Neural progenitor cell (in vitro differentiated cells): ENCODE measurements at regions not wholly inside any gene's neighbourhood (a gene's known extent, or its start where the extent isn't known, plus 50 kb on each side); places are given as distances from the start of the nearest gene placed in this dataset.

Experiments used
- DNase-seq: peaks from one replicate; pipeline ENCODE4 v3.0.0-alpha.2; 2016; ENCODE audit warnings: low spot score
- H2AFZ ChIP-seq: fragments of 200-600 bp; sonication (generic); replicated peaks from 2 replicates; pipeline ENCODE4 v1.6.1; 2016; ENCODE audit warnings: antibody characterized with exemption
- H3F3A ChIP-seq: fragments of 200-600 bp; sonication (generic); 2 replicates; pipeline ENCODE4 v1.6.1; 2016; ENCODE audit warnings: antibody characterized with exemption, low read depth
- H3K27ac ChIP-seq: fragments of 200-600 bp; sonication (generic); 2 replicates; pipeline ENCODE4 v1.5.1; 2016; ENCODE audit warnings: mild to moderate bottlenecking
- H3K27me3 ChIP-seq: fragments of 200-600 bp; sonication (generic); 2 replicates; pipeline ENCODE4 v1.6.1; 2016; ENCODE audit warnings: mild to moderate bottlenecking, moderate library complexity
- H3K36me3 ChIP-seq: fragments of 200-600 bp; sonication (generic); 2 replicates; pipeline ENCODE4 v1.5.1; 2016
- H3K4me1 ChIP-seq: fragments of 200-600 bp; sonication (generic); 2 replicates; pipeline ENCODE4 v1.6.1; 2016; ENCODE audit warnings: mixed run types
- H3K4me2 ChIP-seq: fragments of 200-600 bp; sonication (generic); 2 replicates; pipeline ENCODE4 v1.6.1; 2016
- H3K4me3 ChIP-seq: fragments of 200-600 bp; sonication (generic); 2 replicates; pipeline ENCODE4 v1.5.1; 2016
- H3K79me2 ChIP-seq: fragments of 200-600 bp; sonication (generic); 2 replicates; pipeline ENCODE4 v1.6.1; 2016; ENCODE audit warnings: low read depth
- H3K9ac ChIP-seq: fragments of 200-600 bp; sonication (generic); 2 replicates; pipeline ENCODE4 v1.6.1; 2016
- H3K9me3 ChIP-seq: fragments of 200-600 bp; sonication (generic); 2 replicates; pipeline ENCODE4 v1.5.1; 2016; ENCODE audit warnings: low read depth
- H4K20me1 ChIP-seq: fragments of 200-600 bp; sonication (generic); 2 replicates; pipeline ENCODE4 v1.6.1; 2016; ENCODE audit warnings: low read depth
- H3K27ac Mint-ChIP-seq: 3 replicates; pipeline ENCODE4 v1.8.0; 2021; ENCODE audit warnings: mixed read lengths
- H3K27me3 Mint-ChIP-seq: 2 replicates; pipeline ENCODE4 v1.8.0; 2022; ENCODE audit warnings: low read depth, mild to moderate bottlenecking, inconsistent platforms, moderate library complexity, mixed read lengths; ENCODE audit not compliant: insufficient read depth
- H3K36me3 Mint-ChIP-seq: 3 replicates; pipeline ENCODE4 v1.8.0; 2021; ENCODE audit warnings: mixed read lengths
- H3K4me1 Mint-ChIP-seq: 3 replicates; pipeline ENCODE4 v1.8.0; 2021; ENCODE audit warnings: mixed read lengths
- H3K4me3 Mint-ChIP-seq: 3 replicates; pipeline ENCODE4 v1.8.0; 2021; ENCODE audit warnings: mild to moderate bottlenecking, moderate library complexity, mixed read lengths
- H3K9me3 Mint-ChIP-seq: 3 replicates; pipeline ENCODE4 v1.8.0; 2020; ENCODE audit warnings: mixed read lengths
- CTCF ChIP-seq: fragments of 200-600 bp; sonication (generic); IDR thresholded peaks from 2 replicates; pipeline ENCODE4 v1.5.1; 2017; ENCODE audit warnings: antibody characterized with exemption, mild to moderate bottlenecking
- EZH2 ChIP-seq: fragments of 200-600 bp; sonication (generic); IDR thresholded peaks from 2 replicates; pipeline ENCODE4 v1.6.1; 2017; ENCODE audit warnings: antibody characterized with exemption, mild to moderate bottlenecking, moderate library complexity
- EZH2phosphoT487 ChIP-seq: fragments of 200-600 bp; sonication (generic); IDR thresholded peaks from 2 replicates; pipeline ENCODE4 v1.6.1; 2017; ENCODE audit warnings: antibody characterized with exemption

- Mint-ChIP-seq H3K36me3 (no peaks in the 10 kb centered on the region), H3K9me3 (no peaks in the 10 kb centered on the region), H3K4me3 (no peak overlapping the region), H3K4me1 (no peaks in the 10 kb centered on the region), H3K27me3 (no peaks in the 10 kb centered on the region), H3K27ac (no peak overlapping the region)
- no peaks in the 10 kb centered on the region for H3K36me3 ChIP-seq
- DNase-seq: no peak
- H4K20me1 ChIP-seq: no peaks in the 10 kb centered on the region
- H3K4me3 ChIP-seq: no peak overlapping the region
- no peak overlapping the region for H3K4me2 ChIP-seq
- no peaks in the 10 kb centered on the region for H3F3A ChIP-seq
- H2AFZ ChIP-seq: no peak overlapping the region
- no peaks in the 10 kb centered on the region for H3K79me2 ChIP-seq
- H3K27me3 ChIP-seq: no peaks in the 10 kb centered on the region
- no peaks in the 10 kb centered on the region for H3K4me1 ChIP-seq
- no peak for TF ChIP-seq CTCF
- TF ChIP-seq EZH2phosphoT487: no peak
- TF ChIP-seq EZH2: no peak
- no peaks in the 10 kb centered on the region for H3K9me3 ChIP-seq
- H3K27ac ChIP-seq: no peak overlapping the region
- no peak overlapping the region for H3K9ac ChIP-seq
These were observed 168.6 kb downstream of the POSTN start for GRCh38 chr13:37429976-37430375.

- DNase-seq: no peak
- Mint-ChIP-seq H3K9me3 (no peaks in the 10 kb centered on the region), H3K27me3 (no peaks in the 10 kb centered on the region), H3K27ac (no peak overlapping the region), H3K36me3 (no peaks in the 10 kb centered on the region), H3K4me1 (no peaks in the 10 kb centered on the region), H3K4me3 (no peak overlapping the region)
- H3K27me3 ChIP-seq: no peaks in the 10 kb centered on the region
- H3F3A ChIP-seq: no peaks in the 10 kb centered on the region
- no peak overlapping the region for H2AFZ ChIP-seq
- no peak overlapping the region for H3K27ac ChIP-seq
- TF ChIP-seq EZH2phosphoT487 (no peak), EZH2 (no peak), CTCF (peak; percentile 36)
- no peak overlapping the region for H3K9ac ChIP-seq
- H3K9me3 ChIP-seq: no peaks in the 10 kb centered on the region
- H3K79me2 ChIP-seq: no peaks in the 10 kb centered on the region
- H3K4me3 ChIP-seq: no peak overlapping the region
- no peak overlapping the region for H3K4me2 ChIP-seq
- no peaks in the 10 kb centered on the region for H4K20me1 ChIP-seq
- no peaks in the 10 kb centered on the region for H3K36me3 ChIP-seq
- no peaks in the 10 kb centered on the region for H3K4me1 ChIP-seq
These were observed 170.6 kb downstream of the POSTN start for GRCh38 chr13:37427843-37428494.

GRCh38 chr13:37418490-37418889 is 180.1 kb downstream of the POSTN start:
- Histone ChIP-seq H3K9me3 (no peaks in the 10 kb centered on the region), H3K36me3 (no peaks in the 10 kb centered on the region), H3K27ac (no peak overlapping the region), H3K4me1 (no peaks in the 10 kb centered on the region), H3K4me2 (no peak overlapping the region), H3K27me3 (no peaks in the 10 kb centered on the region), H2AFZ (peak overlapping the region; percentile 2), H4K20me1 (no peaks in the 10 kb centered on the region), H3K79me2 (no peaks in the 10 kb centered on the region), H3K4me3 (no peak overlapping the region), H3K9ac (no peak overlapping the region), H3F3A (no peaks in the 10 kb centered on the region)
- no peaks in the 10 kb centered on the region for H3K27me3 Mint-ChIP-seq
- H3K36me3 Mint-ChIP-seq: no peaks in the 10 kb centered on the region
- no peaks in the 10 kb centered on the region for H3K9me3 Mint-ChIP-seq
- no peak overlapping the region for H3K27ac Mint-ChIP-seq
- TF ChIP-seq EZH2 (no peak), EZH2phosphoT487 (no peak), CTCF (no peak)
- no peak for DNase-seq
- H3K4me3 Mint-ChIP-seq: no peak overlapping the region
- H3K4me1 Mint-ChIP-seq: no peaks in the 10 kb centered on the region
